HG02610 (cell line): ENCODE measurements at regions not wholly inside any gene's neighbourhood (a gene's known extent, or its start where the extent isn't known, plus 50 kb on each side); places are given as distances from the start of the nearest gene placed in this dataset.
"Not testable (repeated sequence)": the region's sequence is repeated elsewhere in the genome, so short reads cannot be mapped to it uniquely, and the experiment has no call there.

Experiments used
- ATAC-seq: cut with Tn5 transposase; IDR thresholded peaks from one replicate; pipeline ENCODE4 v1.9.1; 2021; ENCODE audit warnings: mild to moderate bottlenecking, moderate library complexity; ENCODE audit not compliant: unreplicated experiment

DNA sequence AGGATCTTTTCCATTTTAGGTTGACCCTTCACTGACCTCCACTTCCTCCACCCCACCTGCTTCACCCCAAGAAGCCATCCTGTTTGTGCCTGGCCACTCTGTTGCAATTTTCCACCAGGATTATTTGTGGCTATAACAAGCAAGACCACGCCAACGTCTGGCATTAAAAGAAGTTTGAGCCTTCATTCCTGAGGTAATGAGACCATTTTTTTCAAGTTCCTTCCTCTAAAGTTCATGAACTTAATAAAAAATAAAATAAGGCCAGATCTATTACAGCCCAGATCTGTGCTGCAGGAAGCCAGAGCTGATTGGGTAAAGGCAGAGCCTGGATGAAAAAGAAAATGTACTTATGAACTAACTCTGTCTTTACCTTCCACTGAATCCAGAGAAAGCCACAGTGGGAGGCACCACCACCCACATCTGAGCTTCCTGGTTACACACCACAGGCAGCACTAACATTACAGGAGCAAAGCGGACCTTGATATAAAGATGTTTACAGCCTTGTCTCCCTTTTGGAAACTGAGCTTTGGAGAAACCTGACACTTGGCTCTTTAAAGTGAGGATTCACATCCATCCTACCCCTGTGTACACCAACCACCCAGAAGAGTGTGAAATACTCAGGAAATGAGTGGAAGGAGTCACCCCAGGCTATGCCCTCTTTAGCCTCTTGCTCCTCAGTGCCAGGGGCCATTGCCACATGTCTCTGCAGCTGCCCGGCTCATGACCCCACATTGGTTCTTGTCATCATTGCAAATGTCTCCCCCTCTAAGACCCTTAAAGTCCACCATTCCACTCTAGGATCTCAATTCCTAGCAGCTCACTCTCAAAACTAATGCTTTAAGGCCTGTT, 293.6 kb downstream of the PLPP3 start:
- ATAC-seq, result no peak

DNA sequence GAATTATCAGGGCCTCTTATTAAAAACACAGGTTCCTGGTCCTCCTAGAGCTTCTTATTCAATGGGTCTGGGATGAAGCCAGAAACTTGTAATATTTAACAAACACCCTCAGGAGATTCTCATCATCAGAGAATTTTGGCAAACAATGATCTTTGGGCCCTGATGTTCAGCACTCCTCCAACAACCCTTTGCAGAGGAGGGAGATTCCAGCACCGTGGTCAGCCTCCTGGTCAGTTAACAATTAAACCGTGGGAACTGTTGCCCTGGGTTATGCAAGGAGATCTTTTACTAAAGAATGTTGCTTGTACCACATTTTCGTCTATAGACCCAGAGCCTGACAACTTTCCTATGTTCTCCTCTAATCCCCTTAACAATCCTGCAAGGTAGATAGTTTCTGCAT, 294.4 kb downstream of the PLPP3 start:
- no peak for ATAC-seq

DNA sequence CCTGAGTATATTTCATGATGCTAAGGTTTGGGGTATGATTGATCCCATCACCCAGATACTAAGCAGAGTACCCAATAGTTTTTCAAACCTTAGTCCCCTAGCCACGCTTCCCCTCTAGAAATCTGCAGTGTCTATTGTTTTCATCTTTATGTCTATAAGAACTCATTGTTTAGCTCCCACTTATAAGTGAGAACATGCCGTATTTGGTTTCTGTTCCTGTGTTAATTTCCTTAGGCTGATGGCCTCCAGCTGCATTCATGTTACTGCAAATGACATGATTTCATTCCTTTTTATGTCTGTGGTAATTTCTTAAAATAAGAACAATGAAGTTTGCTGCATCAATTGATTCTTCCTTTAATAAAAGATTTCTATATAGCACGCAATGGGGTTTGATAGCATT, 301.3 kb downstream of the PLPP3 start:
- ATAC-seq, result no peak

DNA sequence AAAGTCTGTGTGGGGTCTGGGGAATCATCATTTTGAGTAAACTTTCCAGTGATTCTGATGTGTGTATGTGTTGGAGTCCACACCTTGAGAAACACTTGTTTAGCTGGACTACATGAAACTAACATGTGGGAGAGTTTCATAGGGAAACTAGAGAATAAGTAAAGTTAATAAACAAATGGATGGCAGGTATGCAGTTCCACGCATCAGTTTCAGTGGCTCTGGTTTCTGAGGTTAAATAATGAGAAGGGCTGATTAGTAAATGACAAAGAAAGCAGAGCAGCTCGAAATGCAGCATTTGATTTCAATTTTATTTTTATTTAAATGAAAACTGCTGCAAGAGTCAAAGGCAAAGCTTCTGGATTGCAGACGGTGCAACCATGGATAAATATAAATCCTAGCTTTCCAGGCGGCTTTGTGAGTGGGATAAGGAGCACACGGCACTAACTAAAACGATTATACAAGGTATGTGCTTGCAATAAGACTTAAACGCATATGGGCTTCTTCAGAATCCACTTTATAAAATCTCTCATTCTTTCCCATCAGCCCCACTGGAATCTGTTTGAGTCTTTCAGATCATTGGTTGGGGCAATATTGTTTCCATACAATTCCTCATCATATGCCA, 310.7 kb downstream of the PLPP3 start:
- no peak for ATAC-seq

DNA sequence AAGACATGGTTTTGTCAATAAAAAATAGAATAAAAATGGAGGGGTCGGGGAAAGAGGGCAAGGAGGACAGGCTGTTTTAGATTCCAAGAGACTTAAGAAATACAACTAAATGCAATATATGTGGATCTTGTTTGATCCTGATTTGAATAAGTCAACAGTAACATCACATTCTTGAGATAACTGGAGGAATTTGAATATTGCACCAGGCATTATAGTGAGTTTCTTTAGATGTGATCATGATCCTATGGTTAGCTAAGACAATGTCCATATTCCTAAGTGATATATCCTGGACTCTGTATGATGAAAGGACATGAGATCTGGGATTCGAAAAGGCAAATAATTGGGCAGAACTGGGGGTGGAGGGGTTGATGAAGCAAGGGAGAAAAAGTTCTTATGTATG, 311.8 kb downstream of the PLPP3 start:
- no peak for ATAC-seq

DNA sequence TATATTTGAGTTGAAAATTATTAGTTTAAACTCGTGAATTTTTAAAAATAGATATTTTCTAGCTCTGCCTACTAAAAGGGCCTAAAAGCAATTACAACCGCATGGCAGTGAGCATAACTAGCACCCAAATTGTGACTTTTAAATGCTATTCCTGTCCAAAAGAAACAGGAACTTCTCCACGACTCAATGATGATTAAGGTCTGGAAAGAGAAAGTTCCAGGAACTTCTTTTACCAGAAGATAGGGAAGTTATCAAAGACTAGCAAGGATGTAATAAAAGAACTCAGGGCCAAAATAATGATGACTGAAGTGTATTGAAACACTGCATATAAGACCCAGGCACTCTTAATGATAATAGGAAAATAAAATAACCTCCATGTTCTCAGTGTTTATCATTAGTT, 313.0 kb downstream of the PLPP3 start:
- ATAC-seq, result no peak

DNA sequence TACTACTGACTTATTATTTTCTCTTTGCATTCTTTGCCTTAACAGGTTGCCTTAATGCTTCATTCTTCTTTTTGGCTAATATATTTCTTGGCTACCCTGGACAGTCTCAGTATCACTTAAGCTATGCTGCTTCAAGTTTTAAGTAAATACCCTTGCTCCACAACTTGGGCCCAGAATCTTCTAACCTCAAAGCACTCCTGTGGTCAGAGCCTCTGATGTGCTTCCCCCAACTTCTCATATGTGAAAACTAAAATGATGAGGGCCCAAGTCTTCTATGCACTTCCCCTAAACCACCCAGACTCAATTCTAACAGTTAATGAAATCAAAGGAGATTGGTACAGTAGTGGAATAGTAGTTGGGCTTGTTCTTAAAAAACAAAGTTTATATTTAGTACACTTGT, 314.1 kb downstream of the PLPP3 start:
- no peak for ATAC-seq

DNA sequence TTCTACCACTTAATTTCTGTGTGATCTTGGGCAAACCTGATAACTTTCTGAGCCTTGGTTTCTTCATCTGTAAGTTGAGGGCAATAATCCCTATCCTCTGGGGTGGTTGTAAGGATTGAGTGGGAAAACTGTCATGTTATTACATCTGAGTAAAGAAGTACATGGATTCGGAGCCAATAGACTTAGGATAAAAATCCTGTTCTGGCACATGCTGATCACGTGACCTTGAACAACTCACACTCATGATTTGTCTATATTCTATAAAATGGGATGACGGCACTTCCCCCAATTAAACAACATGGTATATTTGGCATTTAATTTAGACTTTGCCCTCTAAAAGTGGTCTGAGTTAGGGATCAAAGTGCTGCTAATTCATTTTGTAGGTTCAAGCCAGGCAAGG, 315.5 kb downstream of the PLPP3 start:
- ATAC-seq, result no peak

DNA sequence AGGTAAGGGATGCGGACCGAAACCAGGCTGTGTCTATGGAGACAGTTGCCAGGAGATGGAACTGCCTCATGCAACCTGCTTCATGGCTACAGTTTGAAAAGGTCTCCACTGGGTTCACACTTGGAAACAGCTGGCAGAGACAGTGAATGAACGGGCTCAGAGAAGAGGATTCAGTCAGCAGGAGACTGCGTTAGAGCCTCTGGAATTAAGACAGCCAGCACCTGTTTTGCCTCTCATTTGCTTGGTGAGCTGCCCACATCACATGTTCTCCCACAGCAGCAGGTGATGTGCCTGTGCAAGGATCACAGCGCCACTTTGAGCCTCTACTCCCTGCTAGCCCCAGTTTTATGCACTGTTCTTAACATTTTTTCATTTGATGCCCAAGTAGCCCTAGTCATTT, 321.0 kb downstream of the PLPP3 start:
- ATAC-seq, result no peak

DNA sequence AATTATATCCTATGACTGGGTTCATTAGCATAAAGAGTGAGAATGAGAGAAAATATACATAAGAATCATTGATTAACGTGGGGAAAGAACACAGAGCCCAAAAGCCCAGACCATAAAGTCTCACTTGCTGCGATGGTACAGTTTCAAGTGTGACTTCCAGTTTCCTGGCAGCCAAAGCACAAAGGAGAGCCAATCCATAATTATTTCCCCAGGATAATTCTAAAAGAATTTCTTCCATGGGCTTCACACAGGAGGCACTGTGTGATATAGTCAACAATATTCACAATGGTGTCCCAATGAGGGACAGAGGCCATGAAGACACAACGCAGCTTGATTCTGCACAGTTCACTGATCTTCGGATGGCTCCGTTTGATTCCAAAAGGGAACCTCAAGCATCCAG, 321.6 kb downstream of the PLPP3 start:
- ATAC-seq, result no peak

DNA sequence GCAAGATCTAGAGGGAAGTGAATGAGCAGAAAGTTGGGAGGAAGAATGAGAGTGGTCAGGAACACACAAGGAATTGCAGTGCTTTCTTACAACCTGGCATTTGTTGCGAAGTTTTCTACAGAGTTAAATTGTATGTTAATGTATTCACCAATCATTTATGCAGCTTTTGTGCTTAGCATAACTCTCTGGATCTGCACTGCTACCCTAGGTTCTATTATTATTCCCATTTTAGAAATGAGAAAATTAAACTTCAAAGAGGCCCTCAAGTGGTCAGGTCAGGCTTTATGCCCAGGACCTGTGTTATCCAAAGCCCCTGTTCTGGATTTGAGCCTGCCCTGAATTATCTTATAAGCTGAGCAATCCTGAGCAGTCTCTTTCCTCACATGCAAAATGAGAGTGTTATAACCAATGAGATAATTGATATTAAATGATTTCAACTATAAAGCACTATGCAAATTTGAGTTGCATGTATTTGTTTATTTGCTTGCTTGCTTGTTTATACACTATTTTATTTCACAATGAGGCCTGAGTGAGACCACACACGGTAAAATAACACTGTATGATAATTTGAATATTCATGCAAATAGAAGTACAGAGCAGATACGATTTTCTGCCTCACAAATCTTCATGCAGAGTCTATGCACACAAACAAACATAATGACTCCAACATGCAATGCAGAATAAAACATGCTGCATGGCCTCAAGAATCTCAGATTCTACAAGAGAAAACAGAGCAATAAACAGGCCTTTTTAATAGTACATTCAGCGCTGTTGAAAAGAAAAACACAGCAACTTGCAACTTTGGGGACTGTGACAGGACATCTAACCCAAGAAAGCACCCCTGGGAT, 323.0 kb downstream of the PLPP3 start:
- ATAC-seq, result no peak

DNA sequence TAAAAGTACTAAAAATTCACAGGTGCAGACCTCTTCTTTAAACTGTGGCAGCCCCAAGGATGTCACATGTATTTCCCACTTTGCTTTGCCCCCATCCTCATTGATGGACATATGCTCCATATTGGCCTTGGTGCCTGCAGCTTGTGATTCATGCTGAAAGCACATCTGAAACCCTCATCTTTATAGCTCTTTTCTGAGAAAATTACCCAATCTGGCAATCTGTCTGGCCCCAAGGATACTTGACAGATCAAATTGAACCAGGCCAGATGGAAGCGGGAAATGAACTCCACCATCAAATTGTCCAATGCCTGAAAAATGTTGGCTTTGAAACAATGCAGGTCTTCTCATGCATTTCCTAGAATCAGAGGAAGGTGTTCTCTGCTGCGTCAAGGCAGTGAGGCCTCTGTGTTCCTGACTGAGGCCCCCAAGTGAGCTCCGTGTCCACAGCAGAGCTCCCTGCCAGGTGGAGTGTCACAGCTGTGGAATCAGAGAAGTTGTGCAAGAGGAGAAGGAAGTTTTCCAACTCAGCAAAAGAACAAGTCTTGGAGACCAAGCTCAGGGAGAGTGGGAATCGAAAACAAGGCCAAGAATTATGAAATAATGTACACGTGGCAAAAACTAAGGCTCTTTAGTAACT, 323.7 kb downstream of the PLPP3 start:
- no peak for ATAC-seq

DNA sequence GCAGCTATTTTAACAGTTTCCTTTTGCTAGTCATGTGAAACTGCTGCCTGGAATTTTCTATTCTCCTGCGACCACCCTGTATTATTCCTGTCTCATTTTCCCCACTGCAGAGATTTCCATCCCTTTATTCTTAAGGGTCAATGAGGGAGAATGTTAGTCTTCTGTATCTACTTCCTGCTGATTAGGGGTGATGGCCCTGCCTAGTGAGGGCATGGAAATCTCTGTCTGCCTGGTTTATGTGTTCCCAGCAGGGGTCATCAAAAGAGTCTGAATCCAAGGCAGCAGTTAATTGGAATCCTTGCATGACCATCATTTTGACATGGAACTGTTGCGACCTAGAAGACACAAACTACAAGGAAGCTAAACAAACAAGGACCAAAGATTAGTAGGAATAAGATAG, 325.2 kb downstream of the PLPP3 start:
- no peak for ATAC-seq

DNA sequence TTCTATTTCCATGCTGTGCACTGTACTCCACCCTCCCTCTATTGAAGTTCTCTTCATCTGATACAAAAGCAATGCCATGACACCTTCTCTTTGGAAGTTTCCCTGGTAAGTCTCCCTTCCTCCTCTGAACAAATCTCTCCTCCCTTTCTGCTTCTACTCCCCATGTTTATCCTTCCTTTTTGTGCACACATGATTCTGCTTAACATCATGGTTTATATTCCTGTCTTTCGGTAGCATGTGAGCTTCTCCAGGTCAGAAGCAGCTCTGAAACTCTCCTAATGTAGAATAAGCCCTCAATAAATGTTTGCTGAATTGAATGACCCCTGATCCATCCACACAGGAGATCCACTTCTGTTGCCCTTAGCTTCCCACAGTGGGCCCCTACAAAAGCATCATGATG, 328.6 kb downstream of the PLPP3 start:
- no peak for ATAC-seq

DNA sequence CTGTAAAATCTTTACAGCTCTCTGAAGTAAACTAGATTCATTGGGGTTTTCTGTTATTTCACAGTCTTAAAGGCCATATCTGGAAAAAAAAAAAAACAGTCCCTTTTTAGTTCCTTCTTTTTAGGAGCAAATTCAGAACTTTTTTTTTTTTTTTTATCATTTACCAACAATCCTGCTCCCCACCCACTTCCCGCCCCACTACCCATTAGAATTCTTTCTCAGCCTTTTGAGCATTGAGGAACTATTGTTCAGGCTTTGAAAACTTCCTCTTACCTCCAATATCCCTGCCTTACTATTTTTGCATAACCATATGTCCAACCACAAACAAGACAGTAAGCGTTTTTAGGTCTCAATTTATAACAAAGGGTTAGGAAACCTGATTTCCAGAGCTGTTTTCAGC, 330.1 kb downstream of the PLPP3 start:
- ATAC-seq, result no peak

DNA sequence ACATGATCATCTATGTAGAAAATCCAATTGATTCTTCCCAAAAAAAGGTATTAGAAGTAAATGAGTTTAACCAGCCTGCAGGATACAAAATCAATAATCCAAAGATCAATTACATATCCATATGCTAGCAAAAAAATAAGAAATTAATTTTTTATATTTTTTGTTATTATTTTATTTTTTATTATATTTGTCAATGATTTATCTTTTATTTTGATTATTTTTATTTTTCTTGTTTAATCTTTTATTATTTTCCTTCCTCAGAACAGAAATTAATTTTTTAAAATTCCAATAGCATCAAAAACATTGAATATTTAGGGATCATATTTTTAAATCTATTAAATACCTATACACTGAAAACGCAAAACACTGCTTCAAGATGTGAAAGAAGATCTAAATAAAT, 331.2 kb downstream of the PLPP3 start:
- no peak for ATAC-seq

DNA sequence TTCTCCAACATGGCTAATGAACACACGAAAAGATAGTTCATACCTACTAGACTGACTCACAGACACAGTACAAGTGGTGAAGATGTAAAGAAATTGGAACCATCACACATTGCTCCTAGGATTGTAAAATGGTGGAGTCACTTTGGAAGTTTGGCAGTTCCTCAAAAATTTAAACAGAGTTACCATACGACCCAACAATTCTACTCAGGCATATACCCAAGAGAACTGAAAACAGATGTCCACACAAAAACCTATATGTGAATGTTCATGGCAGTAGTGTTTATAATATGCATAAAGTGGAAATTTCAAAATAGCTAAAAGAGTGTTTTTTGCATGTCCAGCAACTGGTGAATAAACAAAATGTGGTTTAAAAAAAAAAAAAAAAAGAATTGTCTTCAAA, 332.6 kb downstream of the PLPP3 start:
- ATAC-seq, result not testable (repeated sequence)

DNA sequence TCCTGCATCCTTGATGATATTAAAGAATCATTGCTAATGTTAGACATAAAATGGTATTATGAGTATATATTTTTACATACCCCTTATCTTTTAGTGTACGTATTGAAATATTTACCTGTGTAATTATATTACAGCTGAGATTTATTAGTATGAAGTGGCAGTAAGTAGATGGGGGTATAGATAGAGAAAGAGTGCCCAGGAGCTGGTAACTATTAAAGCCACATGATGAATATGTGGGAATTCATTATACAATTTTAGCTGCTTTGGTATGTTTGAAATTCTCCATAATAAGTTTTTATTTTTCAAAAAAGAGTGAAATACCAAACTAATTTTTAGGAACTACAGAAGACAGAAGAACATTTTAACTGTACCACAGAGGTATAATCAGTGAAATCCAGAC, 339.0 kb downstream of the PLPP3 start:
- no peak for ATAC-seq

DNA sequence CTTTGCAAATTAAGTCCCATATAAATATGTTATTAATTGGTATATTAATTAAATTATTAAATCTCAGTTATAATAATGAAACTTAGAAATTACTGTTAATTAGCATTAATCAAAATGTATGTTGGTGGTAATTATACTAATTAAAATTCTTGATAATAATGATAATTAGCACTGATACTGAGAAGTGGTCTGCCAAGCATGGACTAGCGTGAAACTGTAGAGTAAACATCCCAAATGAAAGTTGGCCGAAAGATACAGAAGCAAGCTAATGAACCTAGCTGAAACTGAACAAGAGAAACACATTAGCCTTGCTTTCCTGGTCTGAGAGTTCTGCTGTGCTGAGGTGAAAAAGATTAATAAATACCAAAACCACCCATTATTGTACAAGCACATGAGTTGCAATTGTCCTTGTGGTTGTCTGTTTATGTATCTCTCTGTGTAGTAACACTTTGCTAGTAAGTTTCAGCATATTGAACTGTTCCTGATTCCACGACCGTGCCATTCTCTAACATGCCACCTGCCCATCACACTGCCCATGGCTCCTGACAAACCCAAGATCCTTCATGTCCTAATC, 341.8 kb downstream of the PLPP3 start:
- ATAC-seq, result no peak

DNA sequence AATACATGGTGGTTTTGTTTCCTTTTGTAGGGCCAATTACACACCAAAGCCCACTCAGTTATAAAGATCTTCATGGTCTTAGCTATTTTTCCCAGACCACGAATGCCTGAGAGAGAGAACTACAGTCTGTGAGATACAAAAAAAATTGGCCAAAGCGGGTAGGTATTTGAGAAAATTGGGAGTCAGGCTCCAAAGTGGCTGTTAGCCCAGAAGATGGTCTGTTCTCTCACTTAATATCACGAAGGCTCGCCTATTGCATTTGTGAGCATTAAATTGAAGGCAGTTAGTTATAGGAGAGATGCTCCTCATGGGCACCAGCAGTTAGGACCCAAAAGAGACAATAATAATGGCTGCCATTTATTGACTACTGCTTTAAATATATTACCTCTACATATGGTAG, 342.7 kb downstream of the PLPP3 start:
- ATAC-seq, result no peak

DNA sequence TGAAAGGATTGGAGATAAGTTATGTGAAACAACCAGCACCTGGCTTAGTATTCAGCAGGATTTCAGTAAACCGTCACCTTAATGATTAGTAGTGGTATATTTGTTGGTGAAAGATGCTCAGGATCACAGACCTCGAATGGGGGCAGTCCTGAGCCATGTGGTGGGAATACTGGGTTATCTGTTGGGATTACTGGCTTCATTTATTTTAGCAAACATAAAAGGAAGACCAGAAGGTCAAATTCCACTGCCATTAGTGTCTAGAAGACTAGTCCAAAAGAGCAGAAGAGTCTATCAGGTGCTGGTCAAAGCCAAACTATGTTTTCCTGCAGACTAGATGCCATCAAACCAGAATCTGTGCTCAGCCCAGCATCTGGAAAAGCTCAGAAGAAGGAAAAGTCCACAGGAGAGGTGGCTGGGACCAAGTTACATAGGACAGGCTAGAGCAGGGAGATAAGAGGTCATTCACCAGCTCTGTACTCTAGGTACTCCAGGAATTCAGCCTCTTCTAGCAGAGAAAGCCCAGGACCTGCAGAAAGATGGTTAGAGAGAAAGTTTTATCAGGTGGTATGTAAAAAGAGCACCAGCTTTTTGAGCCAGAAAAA, 343.4 kb downstream of the PLPP3 start:
- ATAC-seq, result no peak
